HCT116 (cell line): ENCODE measurements at regions not wholly inside any gene's neighbourhood (a gene's known extent, or its start where the extent isn't known, plus 50 kb on each side); places are given as distances from the start of the nearest gene placed in this dataset.

Source experiments
- ATF3 ChIP-seq: IDR thresholded peaks from 2 replicates; pipeline ENCODE4 v1.6.1; 2012
- CBX3 ChIP-seq: IDR thresholded peaks from 2 replicates; pipeline ENCODE4 v1.6.1; 2012; ENCODE audit warnings: low read depth
- EZH2 ChIP-seq: fragments of 200-600 bp; sonication (generic); IDR thresholded peaks from 2 replicates; pipeline ENCODE4 v1.6.1; 2017; ENCODE audit warnings: antibody characterized with exemption, mixed run types
- EZH2phosphoT487 ChIP-seq: fragments of 200-600 bp; IDR thresholded peaks from 2 replicates; pipeline ENCODE4 v1.6.1; 2018; ENCODE audit warnings: antibody characterized with exemption, borderline replicate concordance
- JUND ChIP-seq: IDR thresholded peaks from 2 replicates; pipeline ENCODE4 v1.6.1; 2012
- MAX ChIP-seq: IDR thresholded peaks from 2 replicates; pipeline ENCODE4 v1.6.1; 2012
- POLR2A ChIP-seq: IDR thresholded peaks from 2 replicates; pipeline ENCODE4 v1.7.0; 2011; ENCODE audit warnings: borderline replicate concordance; ENCODE audit not compliant: insufficient read depth, insufficient read length; ENCODE audit errors: extremely low read depth
- POLR2AphosphoS5 ChIP-seq: IDR thresholded peaks from 2 replicates; pipeline ENCODE4 v1.6.1; 2011; ENCODE audit warnings: mild to moderate bottlenecking, low read depth, low read length, moderate library complexity
- RAD21 ChIP-seq: IDR thresholded peaks from 2 replicates; pipeline ENCODE4 v1.6.1; 2012; ENCODE audit warnings: low read depth, mild to moderate bottlenecking
- REST ChIP-seq: IDR thresholded peaks from 2 replicates; pipeline ENCODE4 v1.6.1; 2012; ENCODE audit warnings: low read depth
- SIN3A ChIP-seq: IDR thresholded peaks from 2 replicates; pipeline ENCODE4 v1.6.1; 2012; ENCODE audit warnings: low read depth
- SP1 ChIP-seq: IDR thresholded peaks from 2 replicates; pipeline ENCODE4 v1.6.1; 2012; ENCODE audit warnings: low read depth
- YY1 ChIP-seq: IDR thresholded peaks from 2 replicates; pipeline ENCODE4 v1.6.1; 2011; ENCODE audit warnings: low read length, low read depth, moderate library complexity, mild to moderate bottlenecking; ENCODE audit not compliant: insufficient replicate concordance; ENCODE audit errors: extremely low read depth
- TF ChIP-seq, protein P1 (sequence below), 3 experiments: fragments of 200-600 bp in 1 of 3; sonication (generic) in 1 of 3; IDR thresholded peaks in 2 of 3; conservative IDR thresholded peaks in 1 of 3; 2 replicates each; pipeline ENCODE4 v1.5.1; 2012 to 2017; ENCODE audit warnings: low read depth in 2 of 3, low read length in 2 of 3, antibody characterized with exemption in 1 of 3, borderline replicate concordance in 1 of 3, control low read depth in 1 of 3, mild to moderate bottlenecking in 1 of 3, mixed read lengths in 1 of 3, mixed run types in 1 of 3, moderate library complexity in 1 of 3; ENCODE audit not compliant: insufficient read depth in 1 of 3

DNA sequence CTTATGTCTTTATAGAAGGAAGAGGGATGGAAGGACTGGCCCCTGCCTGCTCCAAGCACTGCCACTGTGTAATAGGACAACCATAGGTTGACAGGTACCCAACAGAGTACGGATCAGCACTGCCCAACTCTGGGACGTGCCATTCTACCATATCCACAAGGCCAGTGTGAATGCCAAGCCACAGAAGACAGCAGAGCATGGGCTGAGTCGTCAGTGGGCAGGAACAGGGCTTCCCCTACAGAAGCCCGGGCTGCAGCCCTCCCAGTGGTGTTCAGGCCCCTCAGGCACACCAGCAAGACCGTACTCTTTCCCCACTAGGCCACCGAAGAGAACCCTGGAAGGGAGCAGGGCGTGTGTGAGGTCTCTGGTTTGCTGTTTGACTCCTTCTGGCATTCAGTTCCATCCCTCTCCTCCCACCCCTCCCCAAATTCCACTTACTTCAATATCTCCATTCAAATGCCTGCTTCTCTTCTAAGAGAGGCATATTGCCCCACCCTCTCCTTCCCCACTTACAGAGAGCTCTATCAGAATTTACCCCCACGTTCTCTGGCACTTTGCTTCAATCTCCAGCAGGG is 209.4 kb downstream of the FOXO1 start:
- TF ChIP-seq, protein P1, sequence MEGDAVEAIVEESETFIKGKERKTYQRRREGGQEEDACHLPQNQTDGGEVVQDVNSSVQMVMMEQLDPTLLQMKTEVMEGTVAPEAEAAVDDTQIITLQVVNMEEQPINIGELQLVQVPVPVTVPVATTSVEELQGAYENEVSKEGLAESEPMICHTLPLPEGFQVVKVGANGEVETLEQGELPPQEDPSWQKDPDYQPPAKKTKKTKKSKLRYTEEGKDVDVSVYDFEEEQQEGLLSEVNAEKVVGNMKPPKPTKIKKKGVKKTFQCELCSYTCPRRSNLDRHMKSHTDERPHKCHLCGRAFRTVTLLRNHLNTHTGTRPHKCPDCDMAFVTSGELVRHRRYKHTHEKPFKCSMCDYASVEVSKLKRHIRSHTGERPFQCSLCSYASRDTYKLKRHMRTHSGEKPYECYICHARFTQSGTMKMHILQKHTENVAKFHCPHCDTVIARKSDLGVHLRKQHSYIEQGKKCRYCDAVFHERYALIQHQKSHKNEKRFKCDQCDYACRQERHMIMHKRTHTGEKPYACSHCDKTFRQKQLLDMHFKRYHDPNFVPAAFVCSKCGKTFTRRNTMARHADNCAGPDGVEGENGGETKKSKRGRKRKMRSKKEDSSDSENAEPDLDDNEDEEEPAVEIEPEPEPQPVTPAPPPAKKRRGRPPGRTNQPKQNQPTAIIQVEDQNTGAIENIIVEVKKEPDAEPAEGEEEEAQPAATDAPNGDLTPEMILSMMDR (IDR thresholded peaks at IDR 0.05 in 2 of 3, conservative IDR thresholded peaks at IDR 0.05 in 1 of 3; ENCODE audit: borderline replicate concordance in 1 of 3, insufficient read depth in 1 of 3, low read depth in 2 of 3, low read length in 2 of 3) = no peak
- TF ChIP-seq POLR2AphosphoS5 = no peak
- TF ChIP-seq REST = no peak
- TF ChIP-seq EZH2 = no peak
- TF ChIP-seq EZH2phosphoT487 = no peak
- TF ChIP-seq ATF3 = no peak
- TF ChIP-seq YY1 = no peak
- TF ChIP-seq MAX = no peak
- TF ChIP-seq POLR2A = no peak
- no peak for TF ChIP-seq SP1
- no peak for TF ChIP-seq JUND
- TF ChIP-seq RAD21 = no peak
- no peak for TF ChIP-seq SIN3A
- no peak for TF ChIP-seq CBX3
